OCI-LY1 (cell line): ENCODE measurements at regions not wholly inside any gene's neighbourhood (a gene's known extent, or its start where the extent isn't known, plus 50 kb on each side); places are given as distances from the start of the nearest gene placed in this dataset.

Experiments used
- H2AFZ ChIP-seq: fragments of 200-600 bp; sonication (generic), shearing (Covaris generic); 2 replicates; pipeline ENCODE4 v1.6.0; 2014; ENCODE audit warnings: antibody characterized with exemption, mild to moderate bottlenecking, low read length
- H3F3A ChIP-seq: fragments of 200-600 bp; sonication (generic), shearing (Covaris generic); 2 replicates; pipeline ENCODE4 v1.6.0; 2014; ENCODE audit warnings: mild to moderate bottlenecking, antibody characterized with exemption, low read length, moderate library complexity; ENCODE audit not compliant: insufficient read depth
- H3K27ac ChIP-seq: fragments of 200-600 bp; sonication (generic); 2 replicates; pipeline ENCODE4 v1.5.1; 2014; ENCODE audit warnings: low read length, mixed run types, mild to moderate bottlenecking, low read depth; ENCODE audit not compliant: poor library complexity, severe bottlenecking
- H3K27me3 ChIP-seq: fragments of 200-600 bp; sonication (generic); 2 replicates; pipeline ENCODE4 v1.6.0; 2014; ENCODE audit warnings: antibody characterized with exemption, mild to moderate bottlenecking, low read length, moderate library complexity; ENCODE audit not compliant: insufficient read depth
- H3K36me3 ChIP-seq: fragments of 200-600 bp; sonication (generic); 2 replicates; pipeline ENCODE4 v1.6.1; 2014; ENCODE audit warnings: mild to moderate bottlenecking, antibody characterized with exemption, low read length, moderate library complexity, mixed read lengths; ENCODE audit not compliant: insufficient read depth
- H3K4me1 ChIP-seq: fragments of 200-600 bp; sonication (generic); 2 replicates; pipeline ENCODE4 v1.5.1; 2014; ENCODE audit warnings: mild to moderate bottlenecking, low read length, moderate library complexity; ENCODE audit not compliant: insufficient read depth, severe bottlenecking
- H3K4me2 ChIP-seq: fragments of 200-600 bp; sonication (generic), shearing (Covaris generic); 2 replicates; pipeline ENCODE4 v1.6.1; 2014; ENCODE audit warnings: low read length
- H3K4me3 ChIP-seq: fragments of 200-600 bp; sonication (generic); 2 replicates; pipeline ENCODE4 v1.5.1; 2014; ENCODE audit warnings: low read length, low read depth, mild to moderate bottlenecking, mixed read lengths; ENCODE audit not compliant: poor library complexity, severe bottlenecking
- H3K79me2 ChIP-seq: fragments of 200-600 bp; shearing (Covaris generic); 2 replicates; pipeline ENCODE4 v1.6.1; 2016; ENCODE audit warnings: mixed run types, low read length, mixed read lengths; ENCODE audit not compliant: insufficient read depth
- H3K9ac ChIP-seq: fragments of 200-600 bp; sonication (generic), shearing (Covaris generic); 2 replicates; pipeline ENCODE4 v1.6.1; 2014; ENCODE audit warnings: mild to moderate bottlenecking, low read length, mixed read lengths
- H3K9me2 ChIP-seq: fragments of 200-600 bp; sonication (generic), shearing (Covaris generic); 2 replicates; pipeline ENCODE4 v1.6.1; 2014; ENCODE audit warnings: low read depth, mild to moderate bottlenecking, low read length, mixed read lengths
- H3K9me3 ChIP-seq: fragments of 200-600 bp; shearing (Covaris generic); 2 replicates; pipeline ENCODE4 v1.6.1; 2014; ENCODE audit warnings: low read length, mixed read lengths
- H4K20me1 ChIP-seq: fragments of 200-600 bp; sonication (generic), shearing (Covaris generic); 2 replicates; pipeline ENCODE4 v1.6.0; 2016; ENCODE audit warnings: mild to moderate bottlenecking, low read length; ENCODE audit not compliant: insufficient read depth
- CTCF ChIP-seq: fragments of 200-600 bp; sonication (generic), shearing (Covaris generic); IDR thresholded peaks from 2 replicates; pipeline ENCODE4 v1.5.1; 2017; ENCODE audit warnings: mild to moderate bottlenecking, antibody characterized with exemption, low read length, moderate library complexity, mixed read lengths
- EZH2 ChIP-seq: fragments of 200-600 bp; sonication (generic), shearing (Covaris generic); IDR thresholded peaks from 2 replicates; pipeline ENCODE4 v1.8.0; 2017; ENCODE audit warnings: borderline replicate concordance, mixed run types, mild to moderate bottlenecking, antibody characterized with exemption, low read length, moderate library complexity, mixed read lengths

GRCh38 chr19:31511098-31511497 lies 161.9 kb upstream of the TSHZ3 start:
- Histone ChIP-seq H2AFZ (no peak overlapping the region), H3K4me1 (no peaks in the 10 kb centered on the region), H3F3A (no peaks in the 10 kb centered on the region), H3K9ac (no peak overlapping the region), H3K36me3 (no peaks in the 10 kb centered on the region), H3K9me3 (no peaks in the 10 kb centered on the region), H4K20me1 (no peaks in the 10 kb centered on the region), H3K4me2 (no peak overlapping the region), H3K4me3 (no peak overlapping the region), H3K9me2 (no peaks in the 10 kb centered on the region), H3K27ac (no peak overlapping the region), H3K27me3 (no peaks in the 10 kb centered on the region; the same call in 1 of the 2 replicates), H3K79me2 (no peaks in the 10 kb centered on the region)
- TF ChIP-seq EZH2 (no peak), CTCF (no peak)

GRCh38 chr19:31511696-31512095 lies 162.5 kb upstream of the TSHZ3 start:
- Histone ChIP-seq H3K9ac (no peak overlapping the region), H3K4me2 (no peak overlapping the region), H2AFZ (no peak overlapping the region), H3K9me2 (no peaks in the 10 kb centered on the region), H3K4me3 (no peak overlapping the region), H3K27me3 (no peaks in the 10 kb centered on the region; the same call in 1 of the 2 replicates), H3K4me1 (no peaks in the 10 kb centered on the region), H3K9me3 (no peaks in the 10 kb centered on the region), H4K20me1 (no peaks in the 10 kb centered on the region), H3F3A (no peaks in the 10 kb centered on the region), H3K27ac (no peak overlapping the region), H3K36me3 (no peaks in the 10 kb centered on the region), H3K79me2 (no peaks in the 10 kb centered on the region)
- TF ChIP-seq CTCF: no peak
- TF ChIP-seq EZH2: no peak

GRCh38 chr19:31512181-31512970 lies 163.1 kb upstream of the TSHZ3 start:
- no peaks in the 10 kb centered on the region; the same call in 1 of the 2 replicates for H3K27me3 ChIP-seq
- no peaks in the 10 kb centered on the region for H3K4me1 ChIP-seq
- H3K4me3 ChIP-seq: no peak overlapping the region
- no peak overlapping the region for H3K27ac ChIP-seq
- H3K9me3 ChIP-seq: no peaks in the 10 kb centered on the region
- no peak overlapping the region for H2AFZ ChIP-seq
- H3K79me2 ChIP-seq: no peaks in the 10 kb centered on the region
- H3F3A ChIP-seq: no peaks in the 10 kb centered on the region
- no peaks in the 10 kb centered on the region for H3K9me2 ChIP-seq
- H3K9ac ChIP-seq: no peak overlapping the region
- H3K36me3 ChIP-seq: no peaks in the 10 kb centered on the region
- no peak overlapping the region for H3K4me2 ChIP-seq
- TF ChIP-seq CTCF: no peak
- no peak for TF ChIP-seq EZH2
- H4K20me1 ChIP-seq: no peaks in the 10 kb centered on the region
